GM10266 (cell line): ENCODE measurements at regions not wholly inside any gene's neighbourhood (a gene's known extent, or its start where the extent isn't known, plus 50 kb on each side); places are given as distances from the start of the nearest gene placed in this dataset.

ENCODE experiments used
- DNase-seq: peaks from one replicate; pipeline ENCODE4 v3.0.0; 2012; ENCODE audit errors: extremely low spot score
- TF ChIP-seq, protein P1 (sequence below): IDR thresholded peaks from 2 replicates; pipeline ENCODE4 v1.5.1; 2012; ENCODE audit warnings: mild to moderate bottlenecking, low read depth; ENCODE audit not compliant: control insufficient read depth, insufficient read depth; ENCODE audit errors: missing control alignments

DNA sequence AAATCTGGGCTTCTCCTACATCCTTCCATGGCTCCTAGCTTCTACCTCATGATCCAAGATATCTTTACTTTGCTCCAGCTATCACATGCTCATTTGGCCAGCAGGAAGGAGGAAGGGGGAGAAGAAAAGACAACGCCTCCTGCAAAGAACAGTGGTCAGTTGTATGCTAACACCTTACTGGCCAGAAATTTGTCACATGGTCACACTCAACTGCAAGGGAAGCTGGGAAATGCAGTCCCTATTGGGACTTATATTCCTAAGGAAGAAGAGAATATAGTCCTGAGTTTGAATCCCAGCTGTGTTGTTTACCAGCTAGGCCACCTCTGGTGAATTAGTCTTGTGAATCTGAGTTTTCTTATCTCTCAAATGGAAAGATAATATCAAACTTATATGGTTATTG is 272.0 kb downstream of the BLID start:
- TF ChIP-seq, protein P1, sequence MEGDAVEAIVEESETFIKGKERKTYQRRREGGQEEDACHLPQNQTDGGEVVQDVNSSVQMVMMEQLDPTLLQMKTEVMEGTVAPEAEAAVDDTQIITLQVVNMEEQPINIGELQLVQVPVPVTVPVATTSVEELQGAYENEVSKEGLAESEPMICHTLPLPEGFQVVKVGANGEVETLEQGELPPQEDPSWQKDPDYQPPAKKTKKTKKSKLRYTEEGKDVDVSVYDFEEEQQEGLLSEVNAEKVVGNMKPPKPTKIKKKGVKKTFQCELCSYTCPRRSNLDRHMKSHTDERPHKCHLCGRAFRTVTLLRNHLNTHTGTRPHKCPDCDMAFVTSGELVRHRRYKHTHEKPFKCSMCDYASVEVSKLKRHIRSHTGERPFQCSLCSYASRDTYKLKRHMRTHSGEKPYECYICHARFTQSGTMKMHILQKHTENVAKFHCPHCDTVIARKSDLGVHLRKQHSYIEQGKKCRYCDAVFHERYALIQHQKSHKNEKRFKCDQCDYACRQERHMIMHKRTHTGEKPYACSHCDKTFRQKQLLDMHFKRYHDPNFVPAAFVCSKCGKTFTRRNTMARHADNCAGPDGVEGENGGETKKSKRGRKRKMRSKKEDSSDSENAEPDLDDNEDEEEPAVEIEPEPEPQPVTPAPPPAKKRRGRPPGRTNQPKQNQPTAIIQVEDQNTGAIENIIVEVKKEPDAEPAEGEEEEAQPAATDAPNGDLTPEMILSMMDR, result no peak
- no peak for DNase-seq

DNA sequence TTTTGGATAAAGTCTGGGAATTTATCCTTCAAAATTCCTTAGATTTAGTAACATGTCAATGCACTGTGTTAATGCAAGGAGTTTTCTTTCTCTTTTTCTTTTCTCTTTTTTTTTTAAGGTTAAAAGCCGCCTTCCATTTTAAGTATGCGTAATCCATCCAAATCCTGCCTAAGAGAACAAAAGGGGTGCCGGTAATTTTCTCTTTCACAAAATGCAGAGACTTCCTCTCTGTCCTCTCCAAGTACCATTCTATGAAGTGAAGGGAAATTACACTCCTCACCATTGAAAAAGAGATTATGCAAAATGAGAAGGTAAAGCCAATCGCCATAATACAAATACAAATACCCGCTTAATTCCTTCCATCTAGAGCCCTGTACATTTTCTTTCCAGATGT is 273.8 kb downstream of the BLID start:
- DNase-seq, result no peak
- TF ChIP-seq, protein P1, result no peak

DNA sequence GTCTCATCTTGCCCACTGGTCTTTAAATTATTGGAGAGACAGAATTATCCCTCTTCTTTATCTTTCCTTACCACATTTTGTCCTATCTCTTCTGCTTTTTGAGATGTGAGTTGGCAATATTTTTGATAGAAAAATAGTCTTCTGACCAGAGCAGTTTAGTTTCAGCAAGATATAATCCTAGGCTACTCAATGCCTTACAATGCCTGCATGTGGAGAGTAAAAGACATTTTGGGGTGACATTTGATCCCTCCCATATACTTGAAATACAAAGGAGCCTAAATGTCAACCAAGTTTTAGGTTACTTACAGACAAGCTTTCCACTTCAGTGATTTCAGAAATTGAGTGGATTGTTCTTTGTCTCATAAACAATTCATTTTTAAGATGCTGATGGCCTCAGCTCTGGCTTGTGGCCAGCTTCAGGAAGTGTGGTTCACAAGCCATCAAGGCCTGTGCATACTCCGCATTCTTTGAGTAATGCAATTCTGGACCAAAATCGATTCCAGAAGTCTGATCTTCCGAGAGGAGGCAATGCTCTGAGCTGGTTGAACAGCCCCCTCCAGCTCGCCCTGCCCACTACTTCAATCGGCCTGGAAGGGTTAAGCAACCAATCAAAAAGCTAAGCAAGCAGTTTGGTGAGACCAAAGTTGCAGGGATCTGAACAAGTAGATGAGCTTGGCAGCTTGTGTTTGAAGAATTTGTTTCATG is 274.4 kb downstream of the BLID start:
- DNase-seq, result no peak

DNA sequence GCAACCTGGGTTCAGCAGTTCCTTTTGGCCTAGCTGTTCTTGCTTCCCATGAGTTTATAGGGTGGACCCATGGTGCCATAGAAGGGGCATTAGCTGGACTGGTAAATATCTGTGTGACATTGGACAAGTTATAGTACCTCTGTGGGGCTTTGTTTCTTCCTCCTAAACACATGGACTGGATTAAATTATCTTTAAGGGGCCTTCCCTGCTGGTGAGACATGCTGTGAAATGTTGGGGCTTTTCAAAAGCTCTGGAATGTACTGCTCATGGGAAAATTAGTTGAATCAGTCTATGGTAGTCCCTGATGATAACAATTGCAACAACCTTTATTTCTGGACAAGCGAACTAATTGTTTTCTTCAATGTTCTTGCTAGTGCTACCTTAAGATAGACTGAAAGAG is 276.2 kb downstream of the BLID start:
- TF ChIP-seq, protein P1, result no peak

More for the DNA sequence above, 274.4 kb downstream of the BLID start:
- TF ChIP-seq, protein P1, result no peak

DNA sequence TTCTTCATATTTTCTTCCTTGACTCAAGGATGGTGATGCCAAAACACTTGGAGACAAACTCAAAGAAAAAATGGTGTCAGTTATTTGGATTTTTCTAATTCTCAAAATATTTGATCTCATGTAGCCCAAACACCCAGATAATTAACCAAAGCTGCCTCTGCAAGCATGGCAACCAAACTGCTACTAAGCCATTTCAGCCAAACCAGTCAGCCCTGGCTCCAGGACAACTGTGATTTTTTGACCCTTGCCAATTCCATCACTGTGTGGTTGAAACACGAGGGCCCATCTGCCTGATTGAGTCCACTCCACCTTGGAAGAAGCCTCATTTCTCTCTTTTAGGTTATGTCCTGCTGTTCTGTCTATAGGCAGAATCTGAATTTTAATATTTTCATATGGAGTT is 277.4 kb downstream of the BLID start:
- TF ChIP-seq, protein P1, result no peak
- no peak for DNase-seq

More for the DNA sequence above, 276.2 kb downstream of the BLID start:
- DNase-seq, result no peak

DNA sequence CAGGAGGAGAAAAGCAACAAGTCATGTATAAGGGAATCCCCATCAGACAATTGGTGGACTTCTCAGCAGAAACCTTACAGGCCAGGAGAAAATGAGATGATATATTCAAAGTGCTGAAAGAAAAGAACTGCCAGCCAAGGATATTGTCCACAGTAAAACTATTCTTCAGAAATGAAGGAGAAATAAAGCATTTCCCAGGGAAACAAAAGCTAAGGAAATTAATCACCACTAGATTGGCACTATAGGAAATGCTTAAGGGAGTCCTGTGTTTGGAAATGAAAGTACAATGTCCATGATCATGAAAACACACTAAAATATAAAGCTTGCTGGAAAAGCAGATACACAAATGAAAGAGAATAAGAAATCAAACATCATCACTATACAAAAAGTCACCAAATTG is 282.0 kb downstream of the BLID start:
- DNase-seq, result no peak
- TF ChIP-seq, protein P1, result no peak

DNA sequence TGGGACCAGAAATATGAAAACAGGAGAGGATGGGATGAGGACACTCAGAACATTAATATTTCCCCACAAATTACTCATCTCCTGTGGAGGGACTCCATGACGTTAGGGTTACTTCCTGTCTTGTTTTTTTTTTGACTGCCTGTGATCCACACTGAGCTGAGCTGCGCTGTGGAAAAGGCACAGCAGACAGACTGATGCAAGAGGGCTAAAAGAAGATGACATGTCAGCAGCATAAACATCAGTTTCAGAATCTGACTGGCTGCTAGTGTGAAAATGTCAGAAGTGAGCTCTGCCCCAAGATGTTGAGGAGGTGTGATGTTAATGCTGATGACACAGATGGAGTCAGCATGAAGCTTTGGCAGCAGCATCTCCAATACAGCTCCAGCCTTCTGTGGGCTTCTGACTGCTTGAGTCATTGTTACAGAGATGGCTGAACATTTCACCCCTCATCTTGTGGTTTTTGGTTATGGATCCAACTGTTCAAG is 286.8 kb downstream of the BLID start:
- TF ChIP-seq, protein P1, result no peak
- no peak for DNase-seq
